SU-DHL-6 (cell line): ENCODE measurements at regions not wholly inside any gene's neighbourhood (a gene's known extent, or its start where the extent isn't known, plus 50 kb on each side); places are given as distances from the start of the nearest gene placed in this dataset.
"Not testable (repeated sequence)": the region's sequence is repeated elsewhere in the genome, so short reads cannot be mapped to it uniquely, and the experiment has no call there.

Source experiments
- H2AFZ ChIP-seq: fragments of 200-600 bp; sonication (generic); 2 replicates; pipeline ENCODE4 v1.6.1; 2014; ENCODE audit warnings: low read depth, mild to moderate bottlenecking, moderate library complexity, mixed read lengths, antibody characterized with exemption, low read length; ENCODE audit not compliant: severe bottlenecking
- H3F3A ChIP-seq: fragments of 200-600 bp; shearing (Covaris generic); 2 replicates; pipeline ENCODE4 v1.6.0; 2016; ENCODE audit warnings: antibody characterized with exemption, mild to moderate bottlenecking; ENCODE audit not compliant: insufficient read depth
- H3K27ac ChIP-seq: fragments of 200-600 bp; sonication (generic); 2 replicates; pipeline ENCODE4 v1.5.1; 2016; ENCODE audit warnings: low read depth, mild to moderate bottlenecking, low read length, moderate library complexity, mixed read lengths
- H3K27me3 ChIP-seq: fragments of 200-600 bp; sonication (generic), shearing (Covaris generic); 2 replicates; pipeline ENCODE4 v1.6.0; 2014; ENCODE audit warnings: mild to moderate bottlenecking, low read length
- H3K36me3 ChIP-seq: fragments of 200-600 bp; sonication (generic); 2 replicates; pipeline ENCODE4 v1.6.1; 2014; ENCODE audit warnings: mild to moderate bottlenecking, low read length, mixed read lengths
- H3K4me2 ChIP-seq: fragments of 300-600, 200-600 bp; shearing (Covaris generic), sonication (generic); 2 replicates; pipeline ENCODE4 v1.6.0; 2014; ENCODE audit warnings: low read length, low read depth, mild to moderate bottlenecking; ENCODE audit not compliant: poor library complexity, severe bottlenecking
- H3K4me3 ChIP-seq: fragments of 200-600 bp; sonication (generic); 2 replicates; pipeline ENCODE4 v1.5.1; 2014; ENCODE audit warnings: antibody characterized with exemption, low read length, mild to moderate bottlenecking, mixed read lengths; ENCODE audit not compliant: insufficient read depth, poor library complexity, severe bottlenecking
- H3K79me2 ChIP-seq: fragments of 200-600 bp; sonication (generic); 2 replicates; pipeline ENCODE4 v1.6.1; 2014; ENCODE audit warnings: mild to moderate bottlenecking, low read length, moderate library complexity; ENCODE audit not compliant: insufficient read depth
- H3K9ac ChIP-seq: fragments of 200-600 bp; sonication (generic); 2 replicates; pipeline ENCODE4 v1.7.0; 2014; ENCODE audit warnings: mild to moderate bottlenecking, low read length
- H3K9me2 ChIP-seq: fragments of 200-600 bp; sonication (generic); replicated peaks from 2 replicates; pipeline ENCODE4 v1.6.1; 2014; ENCODE audit warnings: low read length; ENCODE audit not compliant: insufficient read depth
- H3K9me3 ChIP-seq: fragments of 200-600 bp; sonication (generic); 2 replicates; pipeline ENCODE4 v1.6.1; 2014; ENCODE audit warnings: low read length, mixed read lengths; ENCODE audit not compliant: insufficient read depth
- H4K20me1 ChIP-seq: fragments of 200-600 bp; sonication (generic); 2 replicates; pipeline ENCODE4 v1.6.1; 2014; ENCODE audit warnings: low read depth, mild to moderate bottlenecking, antibody characterized with exemption, low read length, moderate library complexity, mixed read lengths
- EZH2phosphoT487 ChIP-seq: fragments of 200-600 bp; sonication (generic), shearing (Covaris generic); conservative IDR thresholded peaks from 2 replicates; pipeline ENCODE4 v1.6.1; 2018; ENCODE audit warnings: mild to moderate bottlenecking, antibody characterized with exemption, low read length, moderate library complexity, mixed read lengths
- TF ChIP-seq, protein P1 (sequence below): fragments of 200-600 bp; sonication (generic); IDR thresholded peaks from one replicate; pipeline ENCODE4 v1.5.1; 2017; ENCODE audit warnings: antibody characterized with exemption, mild to moderate bottlenecking, low read length, moderate library complexity; ENCODE audit not compliant: insufficient read depth, poor library complexity, severe bottlenecking

DNA sequence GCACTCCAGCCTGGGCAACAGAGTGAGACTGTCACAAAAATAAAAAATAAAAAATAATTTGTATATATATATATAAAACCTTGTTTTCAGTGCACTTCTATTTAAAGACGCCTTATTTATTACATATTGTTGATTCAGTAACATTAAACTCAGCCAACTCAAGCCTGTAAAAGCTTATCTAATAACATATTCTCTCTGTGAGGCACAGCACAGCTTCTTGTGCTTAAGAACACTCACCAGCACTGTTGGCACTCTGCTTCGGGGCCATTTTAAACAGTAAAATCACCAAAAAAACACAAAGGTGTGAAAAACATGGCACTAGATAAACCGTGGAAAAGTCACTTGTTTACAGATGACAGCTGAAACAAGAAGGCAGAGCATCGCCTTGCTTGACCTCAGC, 89.0 kb upstream of the C10orf90 start:
- Histone ChIP-seq H3K9ac (no peak overlapping the region), H3F3A (no peaks in the 10 kb centered on the region), H3K79me2 (no peaks in the 10 kb centered on the region), H2AFZ (no peak overlapping the region), H3K27me3 (no peaks in the 10 kb centered on the region), H3K36me3 (no peaks in the 10 kb centered on the region), H4K20me1 (no peaks in the 10 kb centered on the region), H3K4me2 (no peak overlapping the region), H3K27ac (no peak overlapping the region), H3K4me3 (no peak overlapping the region), H3K9me2 (no peaks in the 10 kb centered on the region), H3K9me3 (no peaks in the 10 kb centered on the region)
- TF ChIP-seq EZH2phosphoT487: no peak
- TF ChIP-seq, protein P1, sequence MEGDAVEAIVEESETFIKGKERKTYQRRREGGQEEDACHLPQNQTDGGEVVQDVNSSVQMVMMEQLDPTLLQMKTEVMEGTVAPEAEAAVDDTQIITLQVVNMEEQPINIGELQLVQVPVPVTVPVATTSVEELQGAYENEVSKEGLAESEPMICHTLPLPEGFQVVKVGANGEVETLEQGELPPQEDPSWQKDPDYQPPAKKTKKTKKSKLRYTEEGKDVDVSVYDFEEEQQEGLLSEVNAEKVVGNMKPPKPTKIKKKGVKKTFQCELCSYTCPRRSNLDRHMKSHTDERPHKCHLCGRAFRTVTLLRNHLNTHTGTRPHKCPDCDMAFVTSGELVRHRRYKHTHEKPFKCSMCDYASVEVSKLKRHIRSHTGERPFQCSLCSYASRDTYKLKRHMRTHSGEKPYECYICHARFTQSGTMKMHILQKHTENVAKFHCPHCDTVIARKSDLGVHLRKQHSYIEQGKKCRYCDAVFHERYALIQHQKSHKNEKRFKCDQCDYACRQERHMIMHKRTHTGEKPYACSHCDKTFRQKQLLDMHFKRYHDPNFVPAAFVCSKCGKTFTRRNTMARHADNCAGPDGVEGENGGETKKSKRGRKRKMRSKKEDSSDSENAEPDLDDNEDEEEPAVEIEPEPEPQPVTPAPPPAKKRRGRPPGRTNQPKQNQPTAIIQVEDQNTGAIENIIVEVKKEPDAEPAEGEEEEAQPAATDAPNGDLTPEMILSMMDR: no peak

DNA sequence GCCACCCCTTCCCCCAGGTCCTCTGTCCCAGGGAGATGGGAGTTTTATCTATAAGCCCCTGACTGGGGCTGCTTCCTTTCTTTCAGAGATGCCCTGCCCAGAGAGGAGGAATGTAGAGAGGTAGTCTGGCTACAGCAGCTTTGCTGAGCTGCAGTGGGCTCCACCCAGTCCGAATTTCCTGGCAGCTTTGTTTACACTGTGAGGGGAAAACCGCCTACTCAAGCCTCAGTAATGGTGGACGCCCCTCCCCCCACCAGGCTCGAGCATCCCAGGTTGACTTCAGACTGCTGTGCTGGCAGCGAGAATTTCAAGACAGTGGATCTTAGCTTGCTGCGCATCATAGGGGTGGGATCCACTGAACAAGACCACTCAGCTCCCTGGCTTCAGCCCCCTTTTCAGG, 96.2 kb upstream of the C10orf90 start:
- H3F3A ChIP-seq, H4K20me1 ChIP-seq, H3K4me2 ChIP-seq, H3K79me2 ChIP-seq, H3K27ac ChIP-seq, H3K27me3 ChIP-seq, H2AFZ ChIP-seq, H3K9ac ChIP-seq, H3K36me3 ChIP-seq, H3K9me2 ChIP-seq, H3K9me3 ChIP-seq, H3K4me3 ChIP-seq: not testable (repeated sequence)

DNA sequence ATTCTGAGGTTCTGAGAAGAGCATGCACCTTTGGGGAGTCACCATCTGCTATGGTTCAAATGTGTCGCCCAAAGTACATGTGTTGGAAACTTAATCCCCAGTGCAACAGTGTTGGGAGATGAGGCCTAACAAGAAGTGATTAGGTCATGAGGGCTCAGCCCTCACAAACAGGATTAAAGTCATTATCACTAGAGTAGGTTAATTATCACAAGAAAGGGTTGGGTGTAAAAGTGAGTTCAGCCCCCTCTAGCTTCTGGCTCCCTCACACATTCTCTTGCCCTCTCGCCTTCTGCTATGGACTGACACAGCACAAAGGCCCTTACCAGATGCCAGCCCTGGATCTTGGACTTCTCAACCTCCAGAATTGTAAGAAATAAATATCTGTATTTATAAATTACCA, 100.3 kb upstream of the C10orf90 start:
- Histone ChIP-seq H3K79me2 (no peaks in the 10 kb centered on the region), H3K9me3 (no peaks in the 10 kb centered on the region), H3K4me2 (no peak overlapping the region), H3K4me3 (no peak overlapping the region), H4K20me1 (no peaks in the 10 kb centered on the region), H2AFZ (no peak overlapping the region), H3F3A (no peaks in the 10 kb centered on the region), H3K9me2 (no peaks in the 10 kb centered on the region), H3K27ac (no peak overlapping the region), H3K9ac (no peak overlapping the region), H3K36me3 (no peaks in the 10 kb centered on the region), H3K27me3 (no peaks in the 10 kb centered on the region)
- no peak for TF ChIP-seq EZH2phosphoT487
- TF ChIP-seq, protein P1: no peak

DNA sequence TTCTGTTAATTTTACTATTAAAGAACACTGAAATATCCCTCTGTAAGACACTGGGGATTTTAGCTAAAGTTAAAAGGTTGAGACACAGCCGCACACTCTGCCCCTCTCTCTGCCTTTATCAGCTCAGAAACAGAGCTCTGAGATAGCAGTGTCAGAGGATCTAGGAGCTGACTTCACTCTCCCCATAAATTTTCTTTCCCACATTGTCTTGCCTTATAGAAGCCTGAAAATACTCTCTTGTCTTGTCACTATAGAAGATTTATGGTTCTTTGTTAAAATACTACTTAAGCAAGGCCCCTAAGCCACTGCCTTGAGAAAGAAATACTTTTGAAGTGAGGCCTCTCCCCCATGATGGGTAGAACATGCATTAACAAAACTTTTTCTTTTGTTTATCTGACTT, 105.7 kb upstream of the C10orf90 start:
- H3F3A ChIP-seq: no peaks in the 10 kb centered on the region
- H4K20me1 ChIP-seq: no peaks in the 10 kb centered on the region
- H2AFZ ChIP-seq: no peak overlapping the region
- H3K36me3 ChIP-seq: no peaks in the 10 kb centered on the region
- no peak overlapping the region for H3K9ac ChIP-seq
- H3K4me3 ChIP-seq: no peak overlapping the region
- no peaks in the 10 kb centered on the region for H3K9me2 ChIP-seq
- TF ChIP-seq, protein P1: no peak
- TF ChIP-seq EZH2phosphoT487: no peak
- no peaks in the 10 kb centered on the region for H3K9me3 ChIP-seq
- no peak overlapping the region for H3K27ac ChIP-seq
- H3K4me2 ChIP-seq: no peak overlapping the region
- no peaks in the 10 kb centered on the region for H3K79me2 ChIP-seq
- no peaks in the 10 kb centered on the region for H3K27me3 ChIP-seq
